HCT116 (cell line): ENCODE measurements at regions not wholly inside any gene's neighbourhood (a gene's known extent, or its start where the extent isn't known, plus 50 kb on each side); places are given as distances from the start of the nearest gene placed in this dataset.

Source experiments
- ATAC-seq: fragments of 200-7000 bp; cut with Tn5 transposase; 2 replicates; pipeline ENCODE4 v1.9.1; 2020; ENCODE audit warnings: mild to moderate bottlenecking, moderate library complexity
- BruUV-seq: library from RNA; stranded (reverse); fragments of 400-500 nt; replicated peaks from 2 replicates; lab custom pipeline; 2021; lab: Mats Ljungman, UMichigan
- CTCF ChIA-PET: fragments of 300-600 bp; sonication (Branson Sonifier 250); formaldehyde crosslinking; loops from one replicate; lab custom pipeline; 2021; ENCODE audit warnings: antibody characterized with exemption; lab: Charles Lee
- POLR2A ChIA-PET: fragments of 300-600, 350-600 bp; sonication (Branson Sonifier 250); formaldehyde crosslinking; loops from one replicate; lab custom pipeline; 2021; ENCODE audit warnings: antibody characterized with exemption; lab: Charles Lee
- RAD21 ChIA-PET, 2 experiments: fragments of 300-600 bp; sonication (Branson Sonifier 250); formaldehyde crosslinking; loops; one replicate each; lab custom pipeline; 2023; ENCODE audit warnings: low total read pairs in 2 of 2; ENCODE audit not compliant: uncharacterized antibody in 2 of 2, unreplicated experiment in 2 of 2, low non-redundant PET in 1 of 2; lab: Charles Lee
- DNase-seq: peaks from one replicate; pipeline ENCODE4 v3.0.0-alpha.2; 2010; ENCODE audit warnings: low read depth, low spot score
- H2AFZ ChIP-seq: fragments of 200-600 bp; shearing (Covaris generic), sonication (generic); 2 replicates; pipeline ENCODE4 v1.6.1; 2017; ENCODE audit warnings: low read depth, mixed run types, mixed read lengths, antibody characterized with exemption, low read length; ENCODE audit not compliant: poor library complexity, severe bottlenecking
- H3K27ac ChIP-seq: 2 replicates; pipeline ENCODE4 v1.5.1; 2012; ENCODE audit warnings: low read depth, low read length
- H3K27me3 ChIP-seq: fragments of 200-600 bp; sonication (generic); 2 replicates; pipeline ENCODE4 v1.6.1; 2016; ENCODE audit warnings: mixed run types, low read length, mixed read lengths; ENCODE audit not compliant: insufficient read depth
- H3K36me3 ChIP-seq, 2 experiments: fragments of 200-500 bp in 1 of 2; fragments of 200-600 bp in 1 of 2; sonication (Bioruptor generic) in 1 of 2; sonication (generic) in 1 of 2; 2 replicates each; pipeline versions ENCODE4 v1.5.1 to v1.6.1; 2014 to 2016; ENCODE audit warnings: low read length in 2 of 2, inconsistent platforms in 1 of 2, mixed read lengths in 1 of 2, mixed run types in 1 of 2; ENCODE audit not compliant: insufficient read depth in 2 of 2, control insufficient read depth in 1 of 2
- H3K4me1 ChIP-seq, 2 experiments: fragments of 200-600 bp in 1 of 2; sonication (generic) in 1 of 2; 2 replicates each; pipeline versions ENCODE4 v1.5.1 to v1.6.1; 2012 to 2017; ENCODE audit warnings: low read length in 2 of 2, inconsistent platforms in 1 of 2, mild to moderate bottlenecking in 1 of 2, mixed read lengths in 1 of 2, mixed run types in 1 of 2, moderate library complexity in 1 of 2; ENCODE audit not compliant: insufficient read depth in 2 of 2, control insufficient read depth in 1 of 2
- H3K4me2 ChIP-seq: fragments of 200-600 bp; sonication (generic); 2 replicates; pipeline ENCODE4 v1.6.1; 2017; ENCODE audit warnings: mixed run types, low read length, mixed read lengths
- H3K4me3 ChIP-seq, 2 experiments: fragments of 200-600 bp in 1 of 2; sonication (generic) in 1 of 2; replicated peaks in 1 of 2; 2 replicates each; pipeline ENCODE4 v1.5.1; 2011 to 2016; ENCODE audit warnings: low read length in 2 of 2, control low read depth in 1 of 2, low read depth in 1 of 2, mild to moderate bottlenecking in 1 of 2, mixed read lengths in 1 of 2, mixed run types in 1 of 2
- H3K79me2 ChIP-seq: fragments of 200-600 bp; sonication (generic); 2 replicates; pipeline ENCODE4 v1.6.1; 2017; ENCODE audit warnings: mild to moderate bottlenecking, mixed run types, low read length, moderate library complexity, mixed read lengths; ENCODE audit not compliant: insufficient read depth
- H3K9ac ChIP-seq: fragments of 200-600 bp; sonication (generic); 2 replicates; pipeline ENCODE4 v1.6.1; 2016; ENCODE audit warnings: low read length, mixed read lengths
- H3K9me2 ChIP-seq: fragments of 200-600 bp; sonication (generic), shearing (Covaris generic); 2 replicates; pipeline ENCODE4 v1.6.1; 2017; ENCODE audit warnings: mixed run types, mild to moderate bottlenecking, moderate library complexity; ENCODE audit not compliant: insufficient read depth
- H3K9me3 ChIP-seq, 2 experiments: fragments of 200-500 bp in 1 of 2; fragments of 200-600 bp in 1 of 2; sonication (Bioruptor generic) in 1 of 2; sonication (generic) in 1 of 2; 2 replicates each; pipeline ENCODE4 v1.6.1; 2014 to 2017; ENCODE audit warnings: low read length in 2 of 2, mixed read lengths in 2 of 2, inconsistent platforms in 1 of 2, low read depth in 1 of 2, mild to moderate bottlenecking in 1 of 2, mixed run types in 1 of 2, moderate library complexity in 1 of 2; ENCODE audit not compliant: control insufficient read depth in 1 of 2, insufficient read depth in 1 of 2
- H4K20me1 ChIP-seq: fragments of 200-600 bp; sonication (generic), shearing (Covaris generic); 2 replicates; pipeline ENCODE4 v1.6.1; 2017; ENCODE audit warnings: mixed run types, mild to moderate bottlenecking, moderate library complexity; ENCODE audit not compliant: insufficient read depth
- CBX3 ChIP-seq: IDR thresholded peaks from 2 replicates; pipeline ENCODE4 v1.6.1; 2012; ENCODE audit warnings: low read depth
- CEBPB ChIP-seq: IDR thresholded peaks from 2 replicates; pipeline ENCODE4 v1.6.1; 2012; ENCODE audit warnings: low read depth
- EGR1 ChIP-seq: IDR thresholded peaks from 2 replicates; pipeline ENCODE4 v1.6.1; 2012; ENCODE audit warnings: low read depth
- ELF1 ChIP-seq: IDR thresholded peaks from 2 replicates; pipeline ENCODE4 v1.6.1; 2012; ENCODE audit warnings: low read depth, borderline replicate concordance
- EZH2phosphoT487 ChIP-seq: fragments of 200-600 bp; IDR thresholded peaks from 2 replicates; pipeline ENCODE4 v1.6.1; 2018; ENCODE audit warnings: antibody characterized with exemption, borderline replicate concordance
- FOSL1 ChIP-seq: IDR thresholded peaks from 2 replicates; pipeline ENCODE4 v1.6.1; 2012; ENCODE audit warnings: low read depth
- JUND ChIP-seq: IDR thresholded peaks from 2 replicates; pipeline ENCODE4 v1.6.1; 2012
- POLR2A ChIP-seq: IDR thresholded peaks from 2 replicates; pipeline ENCODE4 v1.7.0; 2011; ENCODE audit warnings: borderline replicate concordance; ENCODE audit not compliant: insufficient read depth, insufficient read length; ENCODE audit errors: extremely low read depth
- RAD21 ChIP-seq: IDR thresholded peaks from 2 replicates; pipeline ENCODE4 v1.6.1; 2012; ENCODE audit warnings: low read depth, mild to moderate bottlenecking
- SRF ChIP-seq: IDR thresholded peaks from 2 replicates; pipeline ENCODE4 v1.6.1; 2012; ENCODE audit warnings: low read depth
- TCF7L2 ChIP-seq: IDR thresholded peaks from 2 replicates; pipeline ENCODE4 v1.7.0; 2011; ENCODE audit warnings: borderline replicate concordance, inconsistent platforms; ENCODE audit not compliant: insufficient read depth, insufficient read length; ENCODE audit errors: extremely low read depth
- YY1 ChIP-seq: IDR thresholded peaks from 2 replicates; pipeline ENCODE4 v1.6.1; 2011; ENCODE audit warnings: low read length, low read depth, moderate library complexity, mild to moderate bottlenecking; ENCODE audit not compliant: insufficient replicate concordance; ENCODE audit errors: extremely low read depth
- ZFX ChIP-seq: fragments of 450-650 bp; IDR thresholded peaks from 2 replicates; pipeline ENCODE4 v1.6.1; 2017
- intact Hi-C: fragments of 100-400 bp; cut with micrococcal nuclease; formaldehyde crosslinking; loops from 2 replicates; pipeline ENCODE4 v1.10.0; 2022
- TF ChIP-seq, protein P1 (sequence below): IDR thresholded peaks from 2 replicates; pipeline ENCODE4 v1.6.1; 2012; ENCODE audit warnings: low read depth
- TF ChIP-seq, protein P2 (sequence below): IDR thresholded peaks from 2 replicates; pipeline ENCODE4 v1.6.1; 2012

DNA sequence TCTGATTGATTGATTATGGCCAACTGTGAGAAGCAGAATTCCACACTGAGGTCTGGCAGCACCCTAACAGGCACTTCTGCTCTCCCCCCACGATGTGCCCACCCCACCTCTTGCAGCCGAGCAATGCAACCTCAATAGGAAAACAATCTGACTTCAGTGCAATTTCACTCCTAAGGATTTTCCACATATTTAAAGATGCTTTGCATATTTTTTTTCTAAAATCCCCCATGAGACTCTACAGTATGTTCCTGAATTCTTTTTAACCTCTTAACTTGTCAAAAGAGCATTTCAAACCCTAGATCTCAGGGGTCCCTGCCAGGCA lies 243.1 kb downstream of the AUH start:
- peaks cover 20 to 27% of the 10 kb centered on the region in 2 experiments for H3K4me1 ChIP-seq
- H3K4me3 ChIP-seq = no peak overlapping the region
- ATAC-seq = no peak
- no peak overlapping the region for H3K27ac ChIP-seq
- no peaks in the 10 kb centered on the region for H3K27me3 ChIP-seq
- H4K20me1 ChIP-seq = no peaks in the 10 kb centered on the region
- H3K36me3 ChIP-seq = no peaks in the 10 kb centered on the region
- no peaks in the 10 kb centered on the region for H3K9me2 ChIP-seq
- intact Hi-C loops = no loop called here
- H3K79me2 ChIP-seq = no peaks in the 10 kb centered on the region
- RAD21 ChIA-PET = no interaction called here
- DNase-seq = no peak
- peak overlapping the region; percentile 81 for H2AFZ ChIP-seq
- no TSS peak for BruUV-seq
- no peaks in the 10 kb centered on the region for H3K9me3 ChIP-seq
- TF ChIP-seq, protein P1, sequence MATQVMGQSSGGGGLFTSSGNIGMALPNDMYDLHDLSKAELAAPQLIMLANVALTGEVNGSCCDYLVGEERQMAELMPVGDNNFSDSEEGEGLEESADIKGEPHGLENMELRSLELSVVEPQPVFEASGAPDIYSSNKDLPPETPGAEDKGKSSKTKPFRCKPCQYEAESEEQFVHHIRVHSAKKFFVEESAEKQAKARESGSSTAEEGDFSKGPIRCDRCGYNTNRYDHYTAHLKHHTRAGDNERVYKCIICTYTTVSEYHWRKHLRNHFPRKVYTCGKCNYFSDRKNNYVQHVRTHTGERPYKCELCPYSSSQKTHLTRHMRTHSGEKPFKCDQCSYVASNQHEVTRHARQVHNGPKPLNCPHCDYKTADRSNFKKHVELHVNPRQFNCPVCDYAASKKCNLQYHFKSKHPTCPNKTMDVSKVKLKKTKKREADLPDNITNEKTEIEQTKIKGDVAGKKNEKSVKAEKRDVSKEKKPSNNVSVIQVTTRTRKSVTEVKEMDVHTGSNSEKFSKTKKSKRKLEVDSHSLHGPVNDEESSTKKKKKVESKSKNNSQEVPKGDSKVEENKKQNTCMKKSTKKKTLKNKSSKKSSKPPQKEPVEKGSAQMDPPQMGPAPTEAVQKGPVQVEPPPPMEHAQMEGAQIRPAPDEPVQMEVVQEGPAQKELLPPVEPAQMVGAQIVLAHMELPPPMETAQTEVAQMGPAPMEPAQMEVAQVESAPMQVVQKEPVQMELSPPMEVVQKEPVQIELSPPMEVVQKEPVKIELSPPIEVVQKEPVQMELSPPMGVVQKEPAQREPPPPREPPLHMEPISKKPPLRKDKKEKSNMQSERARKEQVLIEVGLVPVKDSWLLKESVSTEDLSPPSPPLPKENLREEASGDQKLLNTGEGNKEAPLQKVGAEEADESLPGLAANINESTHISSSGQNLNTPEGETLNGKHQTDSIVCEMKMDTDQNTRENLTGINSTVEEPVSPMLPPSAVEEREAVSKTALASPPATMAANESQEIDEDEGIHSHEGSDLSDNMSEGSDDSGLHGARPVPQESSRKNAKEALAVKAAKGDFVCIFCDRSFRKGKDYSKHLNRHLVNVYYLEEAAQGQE = no peak
- TF ChIP-seq ELF1 (no peak), YY1 (no peak), ZFX (no peak), CEBPB (no peak), CBX3 (no peak), TCF7L2 (no peak)
- CTCF ChIA-PET = no interaction called here
- POLR2A ChIA-PET = no interaction called here
- H3K9ac ChIP-seq = no peak overlapping the region
- H3K4me2 ChIP-seq = peak overlapping the region; percentile 67; the same call in 1 of the 2 replicates

DNA sequence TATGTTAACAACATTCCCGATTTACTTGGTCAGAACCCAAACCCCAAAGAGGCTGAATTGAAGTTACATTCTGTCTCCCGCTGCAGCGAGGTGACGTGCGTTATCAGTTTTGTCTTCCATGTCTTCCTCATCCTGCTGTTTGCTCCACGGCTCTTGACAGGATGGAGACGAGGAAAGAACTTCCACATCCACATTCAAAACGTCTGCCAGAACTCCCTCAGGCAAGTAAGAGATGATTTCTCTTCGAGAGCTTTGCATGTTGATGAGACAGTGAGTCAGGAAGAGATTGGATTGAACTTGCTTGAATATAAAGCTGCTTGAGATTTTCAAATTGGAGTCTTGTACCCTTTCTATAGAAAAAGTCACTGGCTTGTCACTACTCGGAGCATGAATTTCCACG lies 242.6 kb downstream of the AUH start:
- ChIA-PET CTCF (no interaction called here), POLR2A (no interaction called here), RAD21 (no interaction called here)
- peak; percentile 26; the same call in 1 of the 2 replicates for ATAC-seq
- peak overlapping the region; percentile 81 for H2AFZ ChIP-seq
- no TSS peak for BruUV-seq
- peak overlapping the region; percentile 67 for H3K4me2 ChIP-seq
- peak overlapping the region; percentile 12; the same call in 1 of the 2 replicates for H3K27ac ChIP-seq
- peak overlapping the region; percentile 12; the same call in 1 of the 2 replicates for H3K9ac ChIP-seq
- no peaks in the 10 kb centered on the region for H3K36me3 ChIP-seq
- no peaks in the 10 kb centered on the region for H3K79me2 ChIP-seq
- no peaks in the 10 kb centered on the region for H4K20me1 ChIP-seq
- no peaks in the 10 kb centered on the region for H3K9me2 ChIP-seq
- DNase-seq = no peak
- no peaks in the 10 kb centered on the region for H3K9me3 ChIP-seq
- 0 out of 4 replicates have a peak overlapping the region, but pooled peaks of 1 of the 2 experiments have one; percentile 16 for H3K4me3 ChIP-seq
- H3K27me3 ChIP-seq = no peaks in the 10 kb centered on the region
- H3K4me1 ChIP-seq = peaks cover 20 to 27% of the 10 kb centered on the region in 2 experiments
- TF ChIP-seq, protein P2, sequence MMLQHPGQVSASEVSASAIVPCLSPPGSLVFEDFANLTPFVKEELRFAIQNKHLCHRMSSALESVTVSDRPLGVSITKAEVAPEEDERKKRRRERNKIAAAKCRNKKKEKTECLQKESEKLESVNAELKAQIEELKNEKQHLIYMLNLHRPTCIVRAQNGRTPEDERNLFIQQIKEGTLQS = no peak
- TF ChIP-seq YY1 = no peak
- no peak for TF ChIP-seq SRF
- TF ChIP-seq JUND = no peak
- TF ChIP-seq EZH2phosphoT487 = no peak
- TF ChIP-seq RAD21 = no peak
- TF ChIP-seq EGR1 = no peak
- no peak for TF ChIP-seq CEBPB
- TF ChIP-seq POLR2A = no peak
- TF ChIP-seq FOSL1 = no peak
- intact Hi-C loops = no loop called here
